Stimulated activated CD4-positive, alpha-beta T cell treated with anti-CD3 and anti-CD28 coated beads, TNF-alpha, amount 100 ng/mL, for 48 hours (primary cell): ENCODE measurements at regions not wholly inside any gene's neighbourhood (a gene's known extent, or its start where the extent isn't known, plus 50 kb on each side); places are given as distances from the start of the nearest gene placed in this dataset.
"Not testable (repeated sequence)": the region's sequence is repeated elsewhere in the genome, so short reads cannot be mapped to it uniquely, and the experiment has no call there.

Experiments used
- DNase-seq, 3 donors: peaks; one replicate each; pipeline ENCODE4 v3.0.0-alpha.2; 2020; ENCODE audit warnings: low read depth in 3 of 3

DNA sequence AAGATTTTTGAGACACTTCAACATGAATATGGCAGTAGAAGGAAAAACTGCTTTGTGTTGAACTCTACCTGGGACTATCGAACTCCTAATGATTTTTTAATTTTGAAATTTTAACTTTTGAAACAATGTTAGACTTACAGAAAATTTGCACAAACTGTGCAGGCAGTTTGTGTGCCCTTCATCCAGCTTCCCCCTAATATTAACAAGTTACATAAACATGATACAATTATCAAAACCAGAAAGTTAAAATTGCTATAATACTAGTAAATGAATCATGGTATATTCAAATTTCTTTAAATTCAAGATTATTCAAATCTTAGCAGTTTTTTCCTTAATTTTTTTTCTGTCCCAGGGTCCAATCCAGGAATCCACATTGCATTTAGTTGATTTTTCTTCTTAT is 278.9 kb downstream of the ADGRL2 start:
- no peak for DNase-seq

DNA sequence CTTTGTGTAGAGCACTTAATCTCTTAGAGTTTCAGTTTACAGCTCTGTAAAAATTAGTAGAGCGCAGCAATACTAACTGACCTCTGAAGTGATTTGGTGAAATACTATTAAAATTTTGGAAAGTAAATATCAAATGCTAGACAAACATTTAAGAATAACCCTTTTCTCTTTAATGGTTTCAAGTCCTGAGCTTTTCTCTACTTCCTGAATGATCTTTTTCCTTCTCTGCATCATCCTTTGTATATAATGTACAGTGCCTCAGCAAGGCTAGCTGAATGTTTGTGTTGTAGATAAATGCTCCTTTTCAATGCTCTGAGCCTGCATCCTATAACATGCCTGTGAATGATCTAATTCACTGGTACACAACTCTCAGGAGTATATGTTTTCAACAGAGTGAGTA is 272.9 kb downstream of the ADGRL2 start:
- DNase-seq = no peak

DNA sequence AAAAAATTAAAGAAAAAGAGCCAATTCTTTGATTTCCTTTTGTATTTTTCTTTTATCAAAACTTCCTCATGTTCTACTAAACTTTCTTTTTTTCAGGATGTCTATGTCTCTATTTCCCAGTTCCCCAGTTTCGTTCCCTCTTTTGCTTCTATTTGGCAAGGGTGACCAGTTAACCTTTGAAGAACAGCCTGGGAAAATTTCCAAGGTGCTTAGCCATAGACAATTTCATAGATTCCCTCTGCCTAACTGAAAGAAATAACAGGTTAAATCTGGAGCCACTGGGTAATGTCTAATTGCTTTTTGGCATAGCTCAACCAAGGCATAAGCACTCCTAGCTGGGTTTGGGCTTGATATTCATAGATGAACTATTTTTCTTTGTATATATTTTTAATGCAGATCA is 272.3 kb downstream of the ADGRL2 start:
- no peak for DNase-seq

DNA sequence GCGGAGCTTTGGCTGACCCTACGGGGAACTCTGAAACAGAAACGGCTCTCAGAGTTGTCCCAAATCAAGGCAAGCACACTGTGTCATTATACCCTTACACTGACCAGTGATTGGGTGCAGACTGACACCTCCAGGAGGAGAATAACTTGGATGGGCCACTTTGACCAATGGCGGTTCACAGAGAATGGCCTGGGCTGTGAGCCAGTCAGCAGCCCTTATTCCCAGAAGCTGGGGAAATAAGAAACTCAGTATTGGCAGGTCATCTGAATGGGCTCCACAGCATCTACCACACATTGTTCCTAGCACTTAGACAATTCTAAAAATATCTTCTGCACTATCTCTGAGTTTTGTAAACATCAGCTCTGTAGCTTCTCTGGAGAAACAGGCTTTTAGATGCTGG is 265.2 kb downstream of the ADGRL2 start:
- DNase-seq = no peak

DNA sequence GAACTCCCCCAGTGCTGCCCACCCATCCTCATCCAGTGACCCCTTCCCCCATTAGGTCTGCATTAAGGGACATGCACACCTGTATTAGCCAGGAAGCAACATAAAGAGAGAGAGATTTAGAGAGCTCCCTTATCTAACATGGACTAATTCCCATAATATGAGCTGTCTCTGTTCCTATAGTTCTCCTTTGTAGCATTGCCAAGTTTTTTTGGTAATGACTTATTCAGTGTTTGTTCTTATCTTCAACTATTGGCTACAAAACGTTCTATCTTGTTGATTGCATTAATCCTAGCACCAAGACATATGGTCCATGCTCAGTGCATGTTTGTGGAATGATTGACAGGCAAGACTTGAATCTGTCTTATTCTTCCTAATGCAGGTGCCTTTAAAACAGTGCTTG is 264.0 kb downstream of the ADGRL2 start:
- DNase-seq = no peak

DNA sequence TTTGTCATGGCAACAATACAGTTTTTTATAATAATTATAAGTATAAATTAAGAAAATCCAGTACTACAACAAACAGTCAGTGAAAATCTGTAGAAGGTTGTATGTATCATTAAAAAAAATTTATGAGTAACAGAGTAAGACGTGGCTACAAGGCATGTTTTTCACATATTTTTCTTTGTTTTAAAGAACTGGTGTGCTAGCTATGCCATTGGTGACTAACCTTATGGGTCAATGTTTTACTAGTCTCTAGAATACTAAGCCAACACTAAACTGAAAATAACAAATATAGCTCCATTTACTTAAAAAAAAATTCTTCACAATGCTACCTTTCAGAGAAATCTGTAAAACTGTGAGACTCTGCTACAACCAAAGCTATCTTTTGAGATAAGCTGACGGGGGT is 261.5 kb downstream of the ADGRL2 start:
- no peak for DNase-seq

DNA sequence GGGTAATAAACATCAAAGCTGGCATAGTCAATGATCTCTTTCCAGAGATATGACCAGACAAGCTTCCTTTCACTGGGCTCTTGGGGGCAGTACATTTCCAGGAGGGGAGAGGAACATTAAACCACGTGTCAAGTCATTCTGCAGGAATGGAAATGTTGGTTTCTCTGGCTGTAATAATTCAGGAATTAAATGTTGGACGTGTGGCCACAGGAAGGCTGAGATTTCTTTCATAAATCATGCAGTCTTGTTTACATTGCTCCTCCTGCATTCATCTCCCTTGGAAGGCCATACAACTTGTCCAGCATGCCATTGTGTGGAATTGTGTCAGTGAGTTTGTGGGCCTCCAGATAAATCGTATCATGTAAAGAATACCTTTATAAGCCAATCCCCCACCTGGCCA is 259.2 kb downstream of the ADGRL2 start:
- no peak for DNase-seq

DNA sequence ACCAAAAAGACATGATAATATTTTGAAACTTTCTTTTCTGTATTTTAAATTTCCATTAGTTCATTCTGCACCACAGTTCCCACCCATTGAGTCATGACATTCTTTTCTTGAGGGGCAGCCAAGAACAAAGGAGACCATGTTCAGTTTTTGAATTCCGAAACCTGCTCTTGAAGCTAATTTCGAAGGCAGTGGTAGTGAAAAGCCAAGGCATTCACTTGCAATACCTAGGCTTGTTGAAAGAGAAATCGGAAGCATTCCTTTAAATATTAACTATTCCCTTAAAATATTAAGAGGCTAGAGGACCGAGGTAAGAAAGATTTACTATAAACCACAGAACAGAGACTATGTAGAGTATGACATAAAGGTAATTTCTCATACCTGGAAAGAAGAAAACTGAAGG is 256.3 kb downstream of the ADGRL2 start:
- no peak for DNase-seq

DNA sequence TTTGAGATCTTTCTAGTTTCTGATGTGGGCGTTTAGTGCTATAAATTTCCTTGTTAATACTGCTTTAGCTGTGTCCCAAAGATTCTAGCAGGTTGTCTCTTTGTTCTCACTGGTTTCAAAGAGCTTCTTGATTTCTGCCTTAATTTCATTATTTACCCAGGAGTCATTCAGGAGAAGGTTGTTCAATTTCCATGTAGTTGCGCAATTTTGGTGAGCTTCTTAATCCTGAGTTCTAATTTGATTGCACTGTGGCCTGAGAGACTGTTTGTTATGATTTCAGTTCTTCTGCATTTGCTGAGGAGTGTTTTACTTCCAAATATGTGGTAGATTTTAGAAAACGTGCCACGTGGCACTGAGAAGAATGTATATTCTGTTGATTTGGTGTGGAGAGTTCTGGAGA is 254.6 kb downstream of the ADGRL2 start:
- not testable (repeated sequence) for DNase-seq

DNA sequence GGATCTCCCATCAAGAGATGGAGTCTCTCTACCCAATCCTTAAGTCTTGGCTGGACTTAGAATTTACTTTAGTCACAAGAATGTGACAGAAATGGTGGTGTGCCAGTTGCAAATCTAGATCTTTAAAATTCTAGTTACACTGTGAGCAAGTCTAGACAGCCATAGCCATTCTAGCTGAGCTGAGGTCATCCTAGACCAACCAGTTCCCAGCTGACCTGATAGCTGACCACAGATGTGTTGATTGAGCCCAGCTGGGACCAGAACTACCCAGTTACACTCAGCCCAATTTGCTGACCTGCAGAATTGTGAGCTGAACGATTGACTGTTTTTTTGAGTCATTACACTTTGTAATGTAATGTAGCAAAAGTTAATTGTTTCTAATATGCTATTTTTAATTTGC is 251.8 kb downstream of the ADGRL2 start:
- DNase-seq = no peak

DNA sequence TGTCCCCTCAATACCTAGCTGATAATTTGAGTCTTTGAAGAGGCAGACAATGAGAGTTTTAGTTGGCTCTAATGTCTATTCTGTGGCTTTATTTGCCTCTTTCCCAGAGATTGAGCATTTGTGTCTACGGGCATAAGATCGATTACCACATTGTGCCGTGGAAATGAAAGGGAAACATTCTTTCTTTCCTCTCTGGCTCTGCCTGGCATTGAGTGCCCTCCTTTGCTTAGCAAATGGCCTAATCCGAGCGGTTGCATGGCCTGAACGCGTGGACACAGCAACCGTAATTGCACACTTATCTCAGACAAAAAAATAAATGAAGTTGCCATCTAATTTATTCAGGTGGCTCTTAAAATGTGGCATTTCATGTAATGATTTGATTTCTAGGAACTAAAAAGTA is 247.9 kb downstream of the ADGRL2 start:
- no peak for DNase-seq

DNA sequence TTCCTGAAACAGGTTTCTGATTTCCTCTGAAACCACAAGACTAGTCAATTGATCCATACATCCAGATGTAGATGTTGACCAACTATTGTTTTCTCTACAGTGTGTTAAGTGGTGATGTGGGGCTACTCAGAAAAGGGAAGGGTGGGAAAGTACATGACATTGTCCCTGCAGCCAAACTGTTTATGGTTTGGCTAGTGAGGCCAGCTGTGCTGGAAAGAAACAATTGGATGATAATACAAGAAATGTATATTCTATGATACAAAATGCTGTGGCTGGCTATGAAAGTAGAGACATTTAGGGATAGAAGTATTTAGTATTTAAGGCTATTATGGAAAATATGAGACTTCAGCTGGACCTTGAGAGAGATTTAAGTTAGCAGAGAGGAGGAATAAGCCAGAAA is 244.5 kb downstream of the ADGRL2 start:
- no peak for DNase-seq

DNA sequence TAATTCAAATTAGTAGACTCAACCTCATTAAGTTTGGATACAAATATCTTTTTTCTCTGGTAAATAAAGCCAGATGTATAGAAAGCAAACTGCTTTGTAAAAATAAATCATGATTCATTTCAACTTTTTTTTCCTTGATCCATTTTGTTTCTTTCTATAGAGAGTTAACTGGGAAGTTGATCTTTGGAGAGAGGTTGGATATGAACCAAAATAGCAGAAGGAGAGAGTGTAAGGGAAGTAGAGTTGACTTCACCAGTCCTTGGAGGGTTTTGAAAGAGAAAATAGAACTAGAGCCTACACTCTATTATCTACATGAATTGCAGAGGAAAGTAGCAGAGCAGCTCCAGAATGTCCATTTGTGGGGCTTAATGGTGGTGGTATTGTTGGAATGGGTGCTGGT is 243.8 kb downstream of the ADGRL2 start:
- no peak for DNase-seq

DNA sequence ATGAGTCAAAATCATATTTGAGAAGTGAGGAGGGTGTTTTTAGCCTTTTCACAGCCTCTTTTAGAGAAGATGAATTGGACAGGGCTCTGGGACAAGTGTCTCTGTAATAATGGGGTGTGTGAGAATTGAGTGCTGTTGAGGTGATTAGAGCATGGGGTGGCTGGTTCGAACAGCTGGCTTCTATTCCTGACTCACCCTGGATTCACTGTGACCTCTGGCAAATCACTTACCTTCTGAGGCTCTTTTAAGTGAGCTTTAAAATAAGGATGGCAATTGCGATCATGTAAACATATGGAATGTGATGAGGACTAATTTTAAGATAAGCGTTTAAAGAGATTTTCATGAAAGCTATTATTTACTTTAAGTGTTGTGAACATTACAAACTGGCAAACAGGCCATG is 243.4 kb downstream of the ADGRL2 start:
- no peak for DNase-seq

DNA sequence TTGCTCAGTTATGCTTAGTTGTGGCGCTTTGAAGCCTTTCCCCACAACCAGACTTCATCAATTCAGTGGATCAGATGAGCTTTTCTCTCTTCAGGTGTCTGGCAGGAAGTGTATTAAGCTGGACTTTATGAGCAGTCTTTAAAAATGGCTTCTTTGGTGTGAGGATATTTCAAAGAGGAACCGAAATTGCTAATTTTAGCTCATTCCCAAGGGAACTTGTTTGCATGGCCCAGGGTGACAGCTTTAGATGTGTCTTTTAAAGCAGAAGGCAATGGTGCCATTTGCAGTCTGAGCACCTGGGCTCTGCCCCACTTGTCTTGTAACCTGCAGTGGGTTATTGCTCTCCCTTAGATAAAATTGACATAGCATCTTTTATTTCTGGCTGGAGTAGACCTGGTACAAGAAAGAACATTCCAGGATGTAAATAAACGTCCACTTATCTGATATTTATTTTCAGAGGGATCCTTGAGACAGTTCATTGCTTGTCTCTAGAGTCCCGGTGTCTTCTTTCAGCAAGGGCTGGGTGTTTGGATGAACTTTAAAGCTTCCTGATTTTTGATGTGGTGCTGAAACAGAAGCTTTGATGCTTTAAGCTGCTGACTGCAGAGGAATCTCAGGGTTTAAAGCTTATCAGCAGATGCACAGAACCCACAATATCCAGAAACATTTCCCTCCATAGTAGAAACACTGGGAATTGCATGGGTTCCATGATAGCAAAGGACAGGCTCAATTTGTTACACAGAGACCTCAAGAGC is 241.7 kb downstream of the ADGRL2 start:
- no peak for DNase-seq
